ENCODE measurements at regions not wholly inside any gene's neighbourhood (a gene's known extent, or its start where the extent isn't known, plus 50 kb on each side); places are given as distances from the start of the nearest gene placed in this dataset.

DNA sequence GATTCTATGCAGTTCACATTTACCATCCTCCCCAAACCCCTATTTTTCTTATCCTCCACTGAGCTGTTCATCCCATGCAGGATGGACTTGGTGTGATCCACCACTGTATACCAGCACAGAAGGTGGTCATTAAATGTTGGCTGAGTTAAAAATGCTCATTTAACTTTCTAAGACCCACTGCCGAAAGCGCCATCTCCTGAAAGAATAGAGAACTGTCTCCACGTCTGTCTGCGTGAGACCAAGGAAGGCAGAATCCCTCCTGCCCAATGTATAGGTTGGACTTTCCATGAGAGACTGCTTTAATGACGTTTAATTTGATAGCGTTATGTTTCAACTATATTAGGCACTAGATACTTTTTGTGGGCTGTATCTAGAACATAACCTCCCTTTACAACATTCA lies 124.3 kb downstream of the GPAM start:
- TF ChIP-seq, protein P1, sequence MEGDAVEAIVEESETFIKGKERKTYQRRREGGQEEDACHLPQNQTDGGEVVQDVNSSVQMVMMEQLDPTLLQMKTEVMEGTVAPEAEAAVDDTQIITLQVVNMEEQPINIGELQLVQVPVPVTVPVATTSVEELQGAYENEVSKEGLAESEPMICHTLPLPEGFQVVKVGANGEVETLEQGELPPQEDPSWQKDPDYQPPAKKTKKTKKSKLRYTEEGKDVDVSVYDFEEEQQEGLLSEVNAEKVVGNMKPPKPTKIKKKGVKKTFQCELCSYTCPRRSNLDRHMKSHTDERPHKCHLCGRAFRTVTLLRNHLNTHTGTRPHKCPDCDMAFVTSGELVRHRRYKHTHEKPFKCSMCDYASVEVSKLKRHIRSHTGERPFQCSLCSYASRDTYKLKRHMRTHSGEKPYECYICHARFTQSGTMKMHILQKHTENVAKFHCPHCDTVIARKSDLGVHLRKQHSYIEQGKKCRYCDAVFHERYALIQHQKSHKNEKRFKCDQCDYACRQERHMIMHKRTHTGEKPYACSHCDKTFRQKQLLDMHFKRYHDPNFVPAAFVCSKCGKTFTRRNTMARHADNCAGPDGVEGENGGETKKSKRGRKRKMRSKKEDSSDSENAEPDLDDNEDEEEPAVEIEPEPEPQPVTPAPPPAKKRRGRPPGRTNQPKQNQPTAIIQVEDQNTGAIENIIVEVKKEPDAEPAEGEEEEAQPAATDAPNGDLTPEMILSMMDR (IDR thresholded peaks at IDR 0.05; ENCODE audit: low read depth, low read length), result no peak

DNA sequence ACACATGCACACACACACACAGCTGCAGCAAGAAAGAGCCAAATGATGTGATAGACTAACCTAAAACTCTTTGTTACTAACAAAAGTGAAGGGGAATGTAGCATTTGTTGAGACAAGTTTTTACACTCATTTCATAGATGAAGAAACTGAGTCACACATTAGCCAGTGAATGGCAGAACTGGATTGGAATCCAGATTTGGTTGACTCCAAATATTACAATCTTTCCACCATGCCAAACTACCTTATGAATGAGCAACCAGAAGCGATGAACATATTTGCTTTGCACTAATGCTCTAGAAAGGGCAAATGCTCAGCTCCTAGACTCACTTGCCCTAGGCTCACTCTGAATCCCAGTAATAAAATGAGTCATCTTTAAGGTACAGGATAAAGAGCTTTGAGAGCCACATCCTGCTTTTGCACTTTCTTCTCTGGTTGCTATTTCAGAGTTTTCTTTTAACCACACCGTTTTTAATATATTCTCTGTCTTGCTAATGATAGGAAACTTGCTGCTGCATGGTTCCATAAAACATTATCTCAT lies 111.9 kb downstream of the GPAM start:
- no peak overlapping the region for H3K4me3 ChIP-seq (ENCODE audit: low read depth, low read length)
- TF ChIP-seq, protein P1 (IDR thresholded peaks at IDR 0.05; ENCODE audit: low read depth, low read length), result no peak

More for the DNA sequence above, 124.3 kb downstream of the GPAM start:
- no peak overlapping the region for H3K4me3 ChIP-seq (ENCODE audit: low read depth, low read length)

DNA sequence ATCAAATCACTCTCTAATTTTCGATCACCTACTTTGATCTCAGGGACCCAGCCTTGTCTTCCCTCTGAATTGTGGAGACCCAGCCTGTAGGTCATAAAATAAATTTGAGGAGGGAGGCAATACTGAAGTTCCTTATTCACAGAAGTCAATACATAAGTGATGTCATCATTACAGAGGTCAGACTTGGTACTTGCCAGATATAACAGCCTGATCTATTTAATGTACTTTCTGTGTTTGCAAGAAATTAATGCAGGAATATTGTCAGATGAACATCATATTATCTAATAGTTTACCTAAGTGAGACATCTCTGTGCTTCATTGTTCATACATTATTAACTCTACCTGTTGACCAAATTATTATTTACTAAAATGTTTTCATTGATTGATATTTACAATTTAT lies 105.6 kb downstream of the GPAM start:
- H3K4me3 ChIP-seq (ENCODE audit: low read depth, low read length), result no peak overlapping the region
- TF ChIP-seq, protein P1 (IDR thresholded peaks at IDR 0.05; ENCODE audit: low read depth, low read length), result no peak

DNA sequence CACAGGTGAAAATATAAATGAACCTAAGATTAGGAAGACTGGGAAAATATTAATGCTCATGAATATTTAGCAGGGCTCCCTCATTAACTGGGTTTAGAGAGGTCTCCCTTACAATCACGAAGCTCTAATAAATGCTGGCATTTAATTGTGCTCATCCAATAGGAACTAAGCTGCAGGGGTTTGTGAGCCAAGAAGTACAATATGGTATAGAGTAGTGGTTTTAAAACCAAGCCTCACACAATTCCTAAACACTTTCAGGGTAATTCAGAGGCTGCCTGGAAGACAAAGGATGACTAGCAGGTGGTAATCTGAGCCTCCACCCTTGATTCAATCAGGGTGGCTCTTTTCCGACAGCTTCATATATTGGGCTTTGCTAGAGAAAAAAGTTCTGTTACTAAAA lies 103.3 kb downstream of the GPAM start:
- TF ChIP-seq, protein P1 (IDR thresholded peaks at IDR 0.05; ENCODE audit: low read depth, low read length), result no peak

DNA sequence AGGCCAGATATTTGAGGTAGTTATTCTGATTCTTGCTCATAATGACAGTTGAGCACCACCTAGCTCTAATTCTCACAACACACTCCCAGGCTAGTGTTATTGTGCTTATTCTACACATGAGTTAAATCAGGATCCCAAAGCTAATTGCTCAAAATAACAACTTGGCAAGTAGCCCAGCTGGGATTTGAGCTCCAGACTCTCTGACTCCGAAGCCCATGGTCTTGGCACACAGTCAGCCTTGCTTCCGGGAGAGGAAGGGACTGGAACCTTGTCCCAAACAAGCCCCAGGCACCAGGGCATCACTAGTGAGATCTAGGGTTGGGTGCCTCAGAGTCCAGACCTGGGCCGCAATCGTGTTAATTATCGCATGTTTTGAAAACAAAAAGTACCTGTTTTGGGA lies 101.4 kb downstream of the GPAM start:
- no peak overlapping the region for H3K4me3 ChIP-seq (ENCODE audit: low read depth, low read length)
- TF ChIP-seq, protein P1 (IDR thresholded peaks at IDR 0.05; ENCODE audit: low read depth, low read length), result no peak

More for the DNA sequence above, 103.3 kb downstream of the GPAM start:
- no peak overlapping the region for H3K4me3 ChIP-seq (ENCODE audit: low read depth, low read length)

DNA sequence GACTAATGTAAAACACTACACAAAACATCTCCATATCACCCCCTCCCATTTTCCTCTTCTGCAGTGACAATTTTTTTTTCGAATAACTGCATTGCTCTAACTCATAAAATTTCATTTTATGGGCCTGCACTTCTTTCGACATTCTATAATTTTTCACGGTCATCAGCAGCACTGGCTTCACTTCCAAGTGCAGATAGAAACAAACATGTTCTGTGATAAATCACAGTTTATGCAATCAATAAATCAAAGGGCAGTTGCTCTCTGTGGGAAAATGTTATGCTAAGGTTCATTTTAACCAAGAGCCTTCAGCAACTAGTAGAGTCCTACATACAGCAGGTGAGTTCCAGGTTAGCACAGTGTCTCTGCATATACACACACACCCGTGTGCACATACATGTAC lies 100.1 kb downstream of the GPAM start:
- H3K4me3 ChIP-seq (ENCODE audit: low read depth, low read length), result no peak overlapping the region
- TF ChIP-seq, protein P1 (IDR thresholded peaks at IDR 0.05; ENCODE audit: low read depth, low read length), result no peak

DNA sequence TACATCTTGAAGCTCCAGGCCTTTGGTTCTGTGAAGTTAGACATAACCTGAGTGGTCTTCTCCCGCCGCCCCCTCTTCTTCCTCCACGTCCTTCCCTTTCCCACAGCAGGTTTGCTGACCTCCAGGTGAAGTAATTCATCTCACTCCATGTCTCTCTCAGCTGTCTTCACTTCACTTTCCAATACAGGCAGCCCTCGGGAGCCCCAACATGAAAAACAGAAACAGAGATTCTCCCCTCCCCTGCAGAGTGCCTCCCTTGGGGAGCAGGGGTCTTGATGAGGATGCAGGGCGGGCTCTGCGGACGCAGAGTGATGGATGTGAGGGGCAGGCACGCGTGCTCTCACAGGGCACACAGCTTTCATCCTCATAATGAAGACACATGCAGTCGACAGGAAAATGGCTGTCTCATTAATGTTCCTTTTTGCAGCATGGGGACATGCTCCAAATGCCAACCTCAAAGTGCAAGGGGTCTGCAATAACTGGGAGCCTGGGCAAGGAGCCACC lies 95.6 kb downstream of the GPAM start:
- H3K4me3 ChIP-seq (ENCODE audit: low read depth, low read length), result no peak overlapping the region
- TF ChIP-seq, protein P1 (IDR thresholded peaks at IDR 0.05; ENCODE audit: low read depth, low read length), result no peak

All from WI38 (cell line).